IMR-90 (cell line): ENCODE measurements at regions not wholly inside any gene's neighbourhood (a gene's known extent, or its start where the extent isn't known, plus 50 kb on each side); places are given as distances from the start of the nearest gene placed in this dataset.

Experiments
- ATAC-seq: fragments of 200-7000 bp; cut with Tn5 transposase; 2 replicates; pipeline ENCODE4 v1.9.1; 2020; ENCODE audit warnings: low read depth, mild to moderate bottlenecking, moderate library complexity
- BruUV-seq: library from RNA; stranded (reverse); fragments of 400-500 nt; replicated peaks from 2 replicates; lab custom pipeline; 2021; lab: Mats Ljungman, UMichigan
- CTCF ChIA-PET: fragments of 300-600 bp; formaldehyde crosslinking; extraction: SDS; loops from one replicate; lab custom pipeline; 2021; ENCODE audit warnings: antibody characterized with exemption; lab: Yijun Ruan, JAX
- POLR2A ChIA-PET: fragments of 300-600 bp; sonication (Branson Sonifier 250); formaldehyde crosslinking; loops from one replicate; lab custom pipeline; 2022; ENCODE audit warnings: antibody characterized with exemption; ENCODE audit not compliant: unreplicated experiment; lab: Charles Lee
- DNase-seq: peaks from one replicate; pipeline ENCODE4 v3.0.0; 2013
- H2AFZ ChIP-seq: replicated peaks from 2 replicates; pipeline ENCODE3; 2013; ENCODE audit warnings: low read length, mild to moderate bottlenecking; ENCODE audit not compliant: poor library complexity
- H2AK5ac ChIP-seq: 2 replicates; pipeline ENCODE4 v1.6.1; 2013; ENCODE audit warnings: low read depth, low read length, inconsistent platforms
- H2AK9ac ChIP-seq: replicated peaks from 2 replicates; pipeline ENCODE3; 2013; ENCODE audit warnings: mild to moderate bottlenecking, low read depth, low read length, moderate library complexity; ENCODE audit not compliant: poor library complexity
- H2BK120ac ChIP-seq: 2 replicates; pipeline ENCODE4 v1.6.1; 2013; ENCODE audit warnings: low read depth, low read length, inconsistent platforms
- H2BK15ac ChIP-seq: 3 replicates; pipeline ENCODE4 v1.6.1; 2013; ENCODE audit warnings: low read depth, low read length, inconsistent platforms
- H2BK20ac ChIP-seq: 2 replicates; pipeline ENCODE4 v1.6.1; 2013; ENCODE audit warnings: low read depth, mild to moderate bottlenecking, inconsistent platforms, low read length, moderate library complexity
- H2BK5ac ChIP-seq: 2 replicates; pipeline ENCODE4 v1.6.1; 2013; ENCODE audit warnings: mild to moderate bottlenecking, low read depth, low read length, inconsistent platforms; ENCODE audit not compliant: poor library complexity, severe bottlenecking
- H3K14ac ChIP-seq: replicated peaks from 2 replicates; pipeline ENCODE4 v1.6.1; 2013; ENCODE audit warnings: low read depth, low read length, inconsistent platforms
- H3K18ac ChIP-seq: 2 replicates; pipeline ENCODE4 v1.6.1; 2013; ENCODE audit warnings: low read depth, low read length, control low read depth
- H3K23ac ChIP-seq: 2 replicates; pipeline ENCODE4 v1.6.1; 2013; ENCODE audit warnings: low read depth, low read length, inconsistent platforms
- H3K27ac ChIP-seq: 2 replicates; pipeline ENCODE4 v1.5.1; 2013; ENCODE audit warnings: mild to moderate bottlenecking, control low read depth, low read length; ENCODE audit not compliant: insufficient read depth
- H3K27me3 ChIP-seq: 2 replicates; pipeline ENCODE4 v1.6.1; 2013; ENCODE audit warnings: low read length; ENCODE audit not compliant: control insufficient read depth, insufficient read depth
- H3K36me3 ChIP-seq: 2 replicates; pipeline ENCODE4 v1.6.1; 2013; ENCODE audit warnings: low read length, mixed read lengths; ENCODE audit not compliant: control insufficient read depth, insufficient read depth
- H3K4ac ChIP-seq: 2 replicates; pipeline ENCODE4 v1.6.1; 2013; ENCODE audit warnings: low read depth, low read length, inconsistent platforms
- H3K4me1 ChIP-seq: 2 replicates; pipeline ENCODE4 v1.6.1; 2013; ENCODE audit warnings: low read length, mixed read lengths; ENCODE audit not compliant: control insufficient read depth, insufficient read depth
- H3K4me2 ChIP-seq: 2 replicates; pipeline ENCODE4 v1.6.1; 2013; ENCODE audit warnings: low read depth, mild to moderate bottlenecking, control low read depth, low read length, moderate library complexity
- H3K4me3 ChIP-seq: 2 replicates; pipeline ENCODE4 v1.5.1; 2013; ENCODE audit warnings: low read depth, mild to moderate bottlenecking, control low read depth, low read length, moderate library complexity; ENCODE audit not compliant: insufficient read depth
- H3K56ac ChIP-seq: 2 replicates; pipeline ENCODE4 v1.6.1; 2013; ENCODE audit warnings: low read length, inconsistent platforms; ENCODE audit not compliant: insufficient read depth; ENCODE audit errors: extremely low read depth
- H3K79me1 ChIP-seq, 2 experiments: 2 replicates each; pipeline ENCODE4 v1.6.1; 2013; ENCODE audit warnings: low read length in 2 of 2, inconsistent platforms in 1 of 2, low read depth in 1 of 2
- H3K9ac ChIP-seq: 2 replicates; pipeline ENCODE4 v1.6.1; 2013; ENCODE audit warnings: low read depth, low read length, control low read depth
- H3K9me1 ChIP-seq: 2 replicates; pipeline ENCODE4 v1.6.1; 2013; ENCODE audit warnings: low read length, inconsistent platforms; ENCODE audit not compliant: insufficient read depth
- H3K9me3 ChIP-seq: 2 replicates; pipeline ENCODE4 v1.6.1; 2013; ENCODE audit warnings: low read length; ENCODE audit not compliant: control insufficient read depth, insufficient read depth
- H4K20me1 ChIP-seq: 2 replicates; pipeline ENCODE4 v1.6.1; 2013; ENCODE audit warnings: low read length, inconsistent platforms; ENCODE audit not compliant: insufficient read depth
- H4K5ac ChIP-seq: 2 replicates; pipeline ENCODE4 v1.6.1; 2013; ENCODE audit warnings: mild to moderate bottlenecking, low read depth, low read length, control low read depth
- H4K8ac ChIP-seq, 2 experiments: 2 replicates each; pipeline ENCODE4 v1.6.1; 2013; ENCODE audit warnings: low read depth in 2 of 2, low read length in 2 of 2, control low read depth in 1 of 2, inconsistent platforms in 1 of 2
- H4K91ac ChIP-seq: 2 replicates; pipeline ENCODE4 v1.6.1; 2013; ENCODE audit warnings: low read depth, low read length, inconsistent platforms; ENCODE audit not compliant: insufficient read depth
- MAFK ChIP-seq: IDR thresholded peaks from 2 replicates; pipeline ENCODE4 v1.6.1; 2012; ENCODE audit warnings: low read depth, low read length, improper control_type of control experiment
- RCOR1 ChIP-seq: IDR thresholded peaks from 2 replicates; pipeline ENCODE4 v1.6.1; 2012; ENCODE audit warnings: mild to moderate bottlenecking, low read length, improper control_type of control experiment; ENCODE audit not compliant: insufficient replicate concordance
- dilution Hi-C: fragments of 300-500 bp; cut with HindIII; formaldehyde crosslinking; loops from one replicate; pipeline ENCODE4 v1.14.3; 2018; ENCODE audit warnings: low sequenced_read_pairs; ENCODE audit not compliant: unreplicated experiment
- in situ Hi-C: fragments of 300-500 bp; cut with MboI; formaldehyde crosslinking; loops from 3 replicates; pipeline ENCODE4 v1.14.3; 2019; ENCODE audit warnings: low sequenced_read_pairs, inconsistent platforms, mixed read lengths
- intact Hi-C: fragments of 100-400 bp; cut with micrococcal nuclease; formaldehyde crosslinking; loops from 2 replicates; pipeline ENCODE4 v1.10.0; 2022

DNA sequence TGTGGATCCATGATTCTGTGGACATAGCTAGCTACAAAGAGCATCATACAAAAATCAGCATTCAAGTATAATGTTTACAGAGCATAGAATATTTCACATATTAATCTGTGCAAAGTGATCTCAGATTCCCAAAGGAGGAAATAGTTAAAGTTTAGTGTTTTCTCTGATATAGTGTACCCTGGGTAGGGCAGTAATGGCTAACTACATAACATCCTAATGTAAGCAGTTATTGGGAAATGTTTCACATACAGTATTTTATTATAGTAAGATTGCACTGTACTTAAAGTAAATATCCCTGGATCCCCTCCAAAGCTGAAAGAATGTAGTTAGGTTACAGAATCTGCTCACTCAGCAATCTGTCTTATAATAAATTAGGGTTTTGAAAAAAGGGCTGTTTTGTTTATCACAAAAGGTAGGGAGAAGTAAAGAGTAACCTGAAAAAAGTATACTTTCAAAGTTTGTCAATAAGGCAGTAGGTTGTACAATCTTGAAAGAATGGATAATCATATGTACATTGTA lies 52.5 kb upstream of the SMARCA2 start:
- H4K91ac ChIP-seq = no peak overlapping the region
- H3K56ac ChIP-seq = no peak overlapping the region
- ChIA-PET CTCF (no interaction called here), POLR2A (no interaction called here)
- H3K79me1 ChIP-seq = no peaks in the 10 kb centered on the region
- no peak overlapping the region for H3K9ac ChIP-seq
- no peak overlapping the region for H4K8ac ChIP-seq
- H2BK120ac ChIP-seq = no peak overlapping the region
- no peaks in the 10 kb centered on the region for H3K27me3 ChIP-seq
- no peak overlapping the region for H3K23ac ChIP-seq
- no peak overlapping the region for H2AK9ac ChIP-seq
- no peaks in the 10 kb centered on the region for H3K36me3 ChIP-seq
- H3K4me1 ChIP-seq = no peaks in the 10 kb centered on the region
- no peak overlapping the region for H3K18ac ChIP-seq
- no peak overlapping the region for H2BK5ac ChIP-seq
- H3K9me1 ChIP-seq = no peaks in the 10 kb centered on the region
- no peak overlapping the region for H4K5ac ChIP-seq
- DNase-seq = no peak
- no peak overlapping the region for H2AFZ ChIP-seq
- intact Hi-C loops (no loop called here), in situ Hi-C loops (no loop called here), dilution Hi-C loops (no loop called here)
- no peak overlapping the region for H3K4ac ChIP-seq
- H2BK20ac ChIP-seq = no peak overlapping the region
- H3K9me3 ChIP-seq = no peaks in the 10 kb centered on the region
- H3K4me2 ChIP-seq = no peak overlapping the region
- H3K4me3 ChIP-seq = no peak overlapping the region
- ATAC-seq = no peak
- H4K20me1 ChIP-seq = no peaks in the 10 kb centered on the region
- H2AK5ac ChIP-seq = no peak overlapping the region
- TF ChIP-seq RCOR1 (no peak), MAFK (peak; percentile 77)
- H2BK15ac ChIP-seq = no peak overlapping the region
- no TSS peak for BruUV-seq
- H3K14ac ChIP-seq = no peak overlapping the region
- H3K27ac ChIP-seq = no peak overlapping the region
